ENCODE measurements at regions not wholly inside any gene's neighbourhood (a gene's known extent, or its start where the extent isn't known, plus 50 kb on each side); places are given as distances from the start of the nearest gene placed in this dataset.
"Not testable (repeated sequence)": the region's sequence is repeated elsewhere in the genome, so short reads cannot be mapped to it uniquely, and the experiment has no call there.

GRCh38 chr3:103873897-103874545, 1439.2 kb downstream of the ZPLD1 start:
- DNase-seq (ENCODE audit: low read depth, low spot score): no peak

GRCh38 chr3:103881809-103882208, 1447.0 kb downstream of the ZPLD1 start:
- DNase-seq (ENCODE audit: low read depth, low spot score): not testable (repeated sequence)

GRCh38 chr3:103889675-103890074, 1454.9 kb downstream of the ZPLD1 start:
- DNase-seq (ENCODE audit: low read depth, low spot score): no peak

GRCh38 chr3:103894162-103894822, 1459.5 kb downstream of the ZPLD1 start:
- no peak for DNase-seq (ENCODE audit: low read depth, low spot score)

- no peak for DNase-seq (ENCODE audit: low read depth, low spot score)
These were observed 1464.5 kb downstream of the ZPLD1 start for GRCh38 chr3:103899328-103899727.

- no peak for DNase-seq (ENCODE audit: low read depth, low spot score)
These were observed 1461.7 kb upstream of the ALCAM start for GRCh38 chr3:103904991-103905390.

- DNase-seq (ENCODE audit: low read depth, low spot score): no peak
These were observed 1460.4 kb upstream of the ALCAM start for GRCh38 chr3:103906304-103906703.

- no peak for DNase-seq (ENCODE audit: low read depth, low spot score)
These were observed 1459.9 kb upstream of the ALCAM start for GRCh38 chr3:103906808-103907207.

- no peak for DNase-seq (ENCODE audit: low read depth, low spot score)
These were observed 1459.1 kb upstream of the ALCAM start for GRCh38 chr3:103907567-103907966.

- no peak for DNase-seq (ENCODE audit: low read depth, low spot score)
These were observed 1457.3 kb upstream of the ALCAM start for GRCh38 chr3:103909395-103909794.

- DNase-seq (ENCODE audit: low read depth, low spot score): no peak
These were observed 1448.4 kb upstream of the ALCAM start for GRCh38 chr3:103918336-103918735.

GRCh38 chr3:103919327-103919726, 1447.4 kb upstream of the ALCAM start:
- no peak for DNase-seq (ENCODE audit: low read depth, low spot score)

- DNase-seq (ENCODE audit: low read depth, low spot score): no peak
These were observed 1442.8 kb upstream of the ALCAM start for GRCh38 chr3:103923907-103924306.

GRCh38 chr3:103924544-103924943, 1442.2 kb upstream of the ALCAM start:
- DNase-seq (ENCODE audit: low read depth, low spot score): no peak

- no peak for DNase-seq (ENCODE audit: low read depth, low spot score)
These were observed 1439.8 kb upstream of the ALCAM start for GRCh38 chr3:103926936-103927335.

GRCh38 chr3:103927896-103928295, 1438.8 kb upstream of the ALCAM start:
- no peak for DNase-seq (ENCODE audit: low read depth, low spot score)

GRCh38 chr3:103937094-103937493, 1429.6 kb upstream of the ALCAM start:
- DNase-seq (ENCODE audit: low read depth, low spot score): no peak

- DNase-seq (ENCODE audit: low read depth, low spot score): no peak
These were observed 1419.6 kb upstream of the ALCAM start for GRCh38 chr3:103947062-103947461.

GRCh38 chr3:103949693-103950092, 1417.0 kb upstream of the ALCAM start:
- DNase-seq (ENCODE audit: low read depth, low spot score): no peak

- DNase-seq (ENCODE audit: low read depth, low spot score): no peak
These were observed 1416.0 kb upstream of the ALCAM start for GRCh38 chr3:103950676-103951075.

- DNase-seq (ENCODE audit: low read depth, low spot score): no peak
These were observed 1412.9 kb upstream of the ALCAM start for GRCh38 chr3:103953796-103954195.

GRCh38 chr3:103960819-103961218, 1405.9 kb upstream of the ALCAM start:
- no peak for DNase-seq (ENCODE audit: low read depth, low spot score)

GRCh38 chr3:103963599-103963998, 1403.1 kb upstream of the ALCAM start:
- no peak for DNase-seq (ENCODE audit: low read depth, low spot score)

- no peak for DNase-seq (ENCODE audit: low read depth, low spot score)
These were observed 1400.9 kb upstream of the ALCAM start for GRCh38 chr3:103965764-103966163.
